Hematopoietic multipotent progenitor cell (in vitro differentiated cells): ENCODE measurements at regions not wholly inside any gene's neighbourhood (a gene's known extent, or its start where the extent isn't known, plus 50 kb on each side); places are given as distances from the start of the nearest gene placed in this dataset.
"Not testable (repeated sequence)": the region's sequence is repeated elsewhere in the genome, so short reads cannot be mapped to it uniquely, and the experiment has no call there.

Experiments used
- DNase-seq, 3 donors: peaks; one replicate each; pipeline ENCODE4 v3.0.0-alpha.2; 2011 to 2015; ENCODE audit warnings: low read depth in 2 of 3, low spot score in 2 of 3

GRCh38 chr9:124124729-124125650, 113.4 kb downstream of the LHX2 start:
- no peak for DNase-seq

- DNase-seq: no peak
Observed at GRCh38 chr9:124125651-124125977, 114.0 kb downstream of the LHX2 start.

GRCh38 chr9:124126648-124127646, 115.4 kb downstream of the LHX2 start:
- peak; percentile 50 to 84 (median 67) for DNase-seq

- DNase-seq: no peak
Observed at GRCh38 chr9:124128568-124129166, 117.1 kb downstream of the LHX2 start.

GRCh38 chr9:124130277-124131075, 118.9 kb downstream of the LHX2 start:
- DNase-seq: no peak

GRCh38 chr9:124131518-124131917, 120.0 kb downstream of the LHX2 start:
- DNase-seq: not testable (repeated sequence)

- no peak for DNase-seq
Observed at GRCh38 chr9:124132671-124133147, 121.1 kb downstream of the LHX2 start.

GRCh38 chr9:124133727-124134126, 122.2 kb downstream of the LHX2 start:
- peak in 2 of 3 donors; percentile 36 to 71 for DNase-seq

- DNase-seq: no peak
Observed at GRCh38 chr9:124134526-124134925, 123.0 kb downstream of the LHX2 start.

GRCh38 chr9:124135813-124136365, 121.9 kb upstream of the NEK6 start:
- no peak for DNase-seq

GRCh38 chr9:124137009-124137943, 120.5 kb upstream of the NEK6 start:
- no peak for DNase-seq

GRCh38 chr9:124137944-124138335, 119.8 kb upstream of the NEK6 start:
- DNase-seq: no peak

GRCh38 chr9:124139001-124139400, 118.7 kb upstream of the NEK6 start:
- no peak for DNase-seq

- DNase-seq: peak in 1 of 3 donors; percentile 11
Observed at GRCh38 chr9:124140941-124141568, 116.7 kb upstream of the NEK6 start.

GRCh38 chr9:124144561-124145123, 113.1 kb upstream of the NEK6 start:
- not testable (repeated sequence) for DNase-seq

- DNase-seq: no peak
Observed at GRCh38 chr9:124146031-124146561, 111.7 kb upstream of the NEK6 start.

GRCh38 chr9:124149992-124150391, 107.8 kb upstream of the NEK6 start:
- no peak for DNase-seq
